Hepatocyte (in vitro differentiated cells): ENCODE measurements at regions not wholly inside any gene's neighbourhood (a gene's known extent, or its start where the extent isn't known, plus 50 kb on each side); places are given as distances from the start of the nearest gene placed in this dataset.

Source experiments
- DNase-seq: peaks from one replicate; pipeline ENCODE4 v3.0.0-alpha.2; 2016; ENCODE audit warnings: low spot score
- H2AFZ ChIP-seq: fragments of 200-600 bp; sonication (generic); 2 replicates; pipeline ENCODE4 v1.6.0; 2016; ENCODE audit warnings: antibody characterized with exemption, mild to moderate bottlenecking
- H3K27ac ChIP-seq: fragments of 200-600 bp; sonication (generic); 2 replicates; pipeline ENCODE4 v1.5.1; 2016; ENCODE audit warnings: mild to moderate bottlenecking
- H3K27me3 ChIP-seq: fragments of 200-600 bp; sonication (generic); 2 replicates; pipeline ENCODE4 v1.6.1; 2016
- H3K36me3 ChIP-seq: fragments of 200-600 bp; sonication (generic); replicated peaks from 2 replicates; pipeline ENCODE4 v1.5.1; 2016; ENCODE audit warnings: low read depth; ENCODE audit not compliant: insufficient read depth
- H3K4me1 ChIP-seq: fragments of 200-600 bp; sonication (generic); 2 replicates; pipeline ENCODE4 v1.5.1; 2016; ENCODE audit warnings: mild to moderate bottlenecking, moderate library complexity; ENCODE audit not compliant: insufficient read depth
- H3K4me2 ChIP-seq: fragments of 200-600 bp; sonication (generic); 2 replicates; pipeline ENCODE4 v1.6.0; 2016
- H3K4me3 ChIP-seq: fragments of 200-600 bp; sonication (generic); 2 replicates; pipeline ENCODE4 v1.5.1; 2016; ENCODE audit warnings: mild to moderate bottlenecking
- H3K79me2 ChIP-seq: fragments of 200-600 bp; sonication (generic); 2 replicates; pipeline ENCODE4 v1.6.0; 2017; ENCODE audit warnings: mild to moderate bottlenecking
- H3K9me2 ChIP-seq: fragments of 200-600 bp; sonication (generic); replicated peaks from 2 replicates; pipeline ENCODE4 v1.6.0; 2017; ENCODE audit warnings: mild to moderate bottlenecking; ENCODE audit not compliant: insufficient read depth
- H3K9me3 ChIP-seq: fragments of 200-600 bp; sonication (generic); 2 replicates; pipeline ENCODE4 v1.5.1; 2016; ENCODE audit warnings: low read depth, mild to moderate bottlenecking
- H4K20me1 ChIP-seq: fragments of 200-600 bp; sonication (generic); 2 replicates; pipeline ENCODE4 v1.6.0; 2016; ENCODE audit warnings: mild to moderate bottlenecking; ENCODE audit not compliant: insufficient read depth, poor library complexity, severe bottlenecking
- CTCF ChIP-seq: fragments of 200-600 bp; sonication (generic); IDR thresholded peaks from 2 replicates; pipeline ENCODE4 v1.5.1; 2016; ENCODE audit warnings: antibody characterized with exemption, mild to moderate bottlenecking; ENCODE audit not compliant: poor library complexity
- EZH2 ChIP-seq: fragments of 200-600 bp; sonication (generic); IDR thresholded peaks from 2 replicates; pipeline ENCODE4 v1.6.1; 2016; ENCODE audit warnings: antibody characterized with exemption, mild to moderate bottlenecking, borderline replicate concordance
- EZH2phosphoT487 ChIP-seq: fragments of 200-600 bp; sonication (generic); IDR thresholded peaks from one replicate; pipeline ENCODE4 v1.6.1; 2018; ENCODE audit warnings: antibody characterized with exemption, mild to moderate bottlenecking, low read depth, moderate library complexity; ENCODE audit not compliant: unreplicated experiment, severe bottlenecking
- WGBS: methylation state at CpG from one replicate; pipeline ENCODE4 v1.1.6; 2016; ENCODE audit warnings: low lambda C conversion rate; ENCODE audit errors: missing lambda C conversion rate; 5-methylcytosine and 5-hydroxymethylcytosine counted together

DNA sequence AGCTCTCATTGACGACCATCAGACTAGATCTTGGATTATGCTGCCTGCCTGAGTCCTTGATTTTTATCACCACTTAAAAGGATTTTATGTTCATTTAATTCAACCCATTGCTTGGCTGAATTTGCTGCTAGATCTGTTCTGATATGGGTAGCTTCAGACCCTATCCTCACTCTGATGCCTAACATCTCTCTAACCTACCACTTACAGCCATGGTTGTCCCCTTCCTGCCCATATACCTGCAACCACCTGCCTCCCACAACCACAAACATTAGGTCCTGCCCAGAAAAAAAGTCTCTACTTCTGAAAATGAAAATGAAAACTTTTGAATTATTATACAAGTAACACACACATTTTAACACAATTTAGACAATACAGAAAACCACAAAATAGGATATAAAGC, 310.8 kb downstream of the HNRNPD start:
- Histone ChIP-seq H2AFZ (no peak overlapping the region), H3K27ac (no peak overlapping the region), H4K20me1 (no peaks in the 10 kb centered on the region), H3K9me2 (no peaks in the 10 kb centered on the region), H3K4me2 (no peak overlapping the region), H3K4me3 (no peak overlapping the region), H3K9me3 (no peaks in the 10 kb centered on the region), H3K79me2 (no peaks in the 10 kb centered on the region), H3K4me1 (no peaks in the 10 kb centered on the region), H3K27me3 (no peaks in the 10 kb centered on the region), H3K36me3 (no peaks in the 10 kb centered on the region)
- TF ChIP-seq EZH2phosphoT487 (no peak), CTCF (no peak), EZH2 (no peak)
- DNase-seq = no peak
- WGBS = 71% methylated on average over 1 of the region's 1 CpG

DNA sequence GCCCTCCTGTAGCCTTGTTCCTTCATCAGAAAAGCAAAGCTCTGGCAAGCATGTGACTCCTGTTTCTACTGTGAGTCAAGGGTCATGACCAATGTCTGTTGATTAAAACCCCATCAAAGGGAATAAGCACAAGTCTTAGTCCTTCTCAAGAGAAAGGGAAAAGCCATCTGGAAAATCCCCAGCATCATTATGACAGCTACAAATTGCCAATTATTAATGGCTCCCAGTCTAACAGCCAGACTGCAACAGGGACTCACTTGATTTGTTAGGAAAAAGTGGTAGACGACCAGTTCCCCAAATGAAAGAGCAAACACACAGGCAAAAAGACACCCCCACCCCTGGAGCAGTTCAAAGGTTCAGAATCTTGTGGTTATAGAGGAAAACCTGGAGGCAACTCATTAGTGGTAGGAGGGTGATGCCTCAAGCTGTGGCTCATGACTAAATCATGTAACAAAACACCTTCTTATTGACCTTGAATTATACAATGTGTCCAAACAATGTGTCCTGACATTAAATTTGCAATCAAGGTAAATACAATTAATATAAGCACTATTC, 315.7 kb downstream of the HNRNPD start:
- Histone ChIP-seq H2AFZ (no peak overlapping the region), H3K9me3 (no peaks in the 10 kb centered on the region), H4K20me1 (no peaks in the 10 kb centered on the region), H3K9me2 (no peaks in the 10 kb centered on the region), H3K4me1 (no peaks in the 10 kb centered on the region), H3K4me2 (no peak overlapping the region), H3K27me3 (no peaks in the 10 kb centered on the region), H3K79me2 (no peaks in the 10 kb centered on the region), H3K27ac (no peak overlapping the region), H3K36me3 (no peaks in the 10 kb centered on the region), H3K4me3 (no peak overlapping the region)
- no peak for DNase-seq
- WGBS = 64% methylated on average over 1 of the region's 1 CpG
- TF ChIP-seq EZH2 (no peak), EZH2phosphoT487 (no peak), CTCF (no peak)

- no peaks in the 10 kb centered on the region for H4K20me1 ChIP-seq
- no peak overlapping the region for H3K27ac ChIP-seq
- H2AFZ ChIP-seq = no peak overlapping the region
- no peaks in the 10 kb centered on the region for H3K27me3 ChIP-seq
- DNase-seq = no peak
- H3K79me2 ChIP-seq = no peaks in the 10 kb centered on the region
- no peak for TF ChIP-seq EZH2phosphoT487
- TF ChIP-seq CTCF = no peak
- TF ChIP-seq EZH2 = no peak
- no peak overlapping the region for H3K4me3 ChIP-seq
- H3K4me1 ChIP-seq = no peaks in the 10 kb centered on the region
- 96% methylated on average over 1 of the region's 1 CpG for WGBS
- no peaks in the 10 kb centered on the region for H3K9me3 ChIP-seq
- no peaks in the 10 kb centered on the region for H3K9me2 ChIP-seq
- no peaks in the 10 kb centered on the region for H3K36me3 ChIP-seq
- no peak overlapping the region for H3K4me2 ChIP-seq
Measured at GRCh38 chr4:82055156-82055555, 318.6 kb downstream of the HNRNPD start.

DNA sequence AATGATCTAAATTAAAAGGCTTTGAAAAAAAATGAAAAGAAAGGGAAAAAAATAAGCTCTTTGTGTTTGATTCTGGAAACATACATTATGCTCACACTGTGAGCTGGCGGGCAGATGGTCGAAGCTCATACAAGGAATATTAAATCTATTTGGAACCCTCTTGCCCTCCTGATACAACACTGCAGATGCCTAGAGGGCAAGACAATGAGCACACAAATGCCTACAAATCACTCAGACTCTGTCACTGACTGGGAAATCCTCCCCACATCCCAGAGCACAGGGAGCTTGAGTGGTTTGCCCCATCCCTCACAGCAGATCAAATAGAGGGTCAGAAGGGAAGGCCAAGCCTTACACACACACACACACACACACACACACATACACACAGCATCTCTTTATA, 320.4 kb downstream of the HNRNPD start:
- no peak overlapping the region for H2AFZ ChIP-seq
- H3K27ac ChIP-seq = no peak overlapping the region
- H3K27me3 ChIP-seq = no peaks in the 10 kb centered on the region
- H3K4me3 ChIP-seq = no peak overlapping the region
- H3K79me2 ChIP-seq = no peaks in the 10 kb centered on the region
- no peak for DNase-seq
- TF ChIP-seq EZH2phosphoT487 (no peak), EZH2 (no peak)
- no peaks in the 10 kb centered on the region for H4K20me1 ChIP-seq
- H3K4me1 ChIP-seq = no peaks in the 10 kb centered on the region
- no peaks in the 10 kb centered on the region for H3K9me3 ChIP-seq
- H3K9me2 ChIP-seq = no peaks in the 10 kb centered on the region
- WGBS = 87% methylated on average over 2 of the region's 2 CpGs
- no peak overlapping the region for H3K4me2 ChIP-seq
- H3K36me3 ChIP-seq = no peaks in the 10 kb centered on the region
